Smooth muscle cell (in vitro differentiated cells): ENCODE measurements at regions not wholly inside any gene's neighbourhood (a gene's known extent, or its start where the extent isn't known, plus 50 kb on each side); places are given as distances from the start of the nearest gene placed in this dataset.

Source experiments
- DNase-seq: peaks from one replicate; lab custom pipeline; 2025; ENCODE audit not compliant: unreplicated experiment; lab: John Stamatoyannopoulos, UW
- H2AFZ ChIP-seq: fragments of 200-600 bp; sonication (generic); 2 replicates; pipeline ENCODE4 v1.6.0; 2016; ENCODE audit warnings: antibody characterized with exemption, low read depth, mild to moderate bottlenecking
- H3F3A ChIP-seq: fragments of 200-600 bp; sonication (generic); 2 replicates; pipeline ENCODE4 v1.6.0; 2017; ENCODE audit warnings: antibody characterized with exemption, low read depth
- H3K27ac ChIP-seq: fragments of 200-600 bp; sonication (generic); 2 replicates; pipeline ENCODE4 v1.5.1; 2016; ENCODE audit warnings: low read depth, mild to moderate bottlenecking
- H3K27me3 ChIP-seq: fragments of 200-600 bp; sonication (generic); 2 replicates; pipeline ENCODE4 v1.6.1; 2016; ENCODE audit warnings: low read depth, mild to moderate bottlenecking
- H3K36me3 ChIP-seq: fragments of 200-600 bp; sonication (generic); 2 replicates; pipeline ENCODE4 v1.5.1; 2016; ENCODE audit warnings: low read depth
- H3K4me1 ChIP-seq: fragments of 200-600 bp; sonication (generic); 2 replicates; pipeline ENCODE4 v1.5.1; 2016; ENCODE audit warnings: low read depth
- H3K4me2 ChIP-seq: fragments of 200-600 bp; sonication (generic); 2 replicates; pipeline ENCODE4 v1.6.0; 2016; ENCODE audit warnings: mild to moderate bottlenecking
- H3K4me3 ChIP-seq: fragments of 200-600 bp; sonication (generic); 2 replicates; pipeline ENCODE4 v1.5.1; 2016; ENCODE audit warnings: mild to moderate bottlenecking
- H3K79me2 ChIP-seq: fragments of 200-600 bp; sonication (generic); 2 replicates; pipeline ENCODE4 v1.6.0; 2016; ENCODE audit warnings: low read depth, mild to moderate bottlenecking
- H3K9ac ChIP-seq: fragments of 200-600 bp; sonication (generic); 2 replicates; pipeline ENCODE4 v1.6.0; 2016; ENCODE audit warnings: low read depth
- H3K9me3 ChIP-seq: fragments of 200-600 bp; sonication (generic); replicated peaks from 2 replicates; pipeline ENCODE4 v1.5.1; 2016; ENCODE audit warnings: low read depth
- H4K20me1 ChIP-seq: fragments of 200-600 bp; sonication (generic); 2 replicates; pipeline ENCODE4 v1.6.0; 2016; ENCODE audit warnings: low read depth
- CTCF ChIP-seq: fragments of 200-600 bp; sonication (generic); IDR thresholded peaks from 2 replicates; pipeline ENCODE4 v1.5.1; 2017; ENCODE audit warnings: borderline replicate concordance, mild to moderate bottlenecking, antibody characterized with exemption; ENCODE audit not compliant: insufficient read depth, poor library complexity, severe bottlenecking
- WGBS: methylation state at CpG from one replicate; pipeline ENCODE4 v1.1.7; 2016; ENCODE audit warnings: low lambda C conversion rate; 5-methylcytosine and 5-hydroxymethylcytosine counted together

- no peak overlapping the region for H3K9ac ChIP-seq
- H3K36me3 ChIP-seq, result no peaks in the 10 kb centered on the region
- H3K79me2 ChIP-seq, result no peaks in the 10 kb centered on the region
- no peaks in the 10 kb centered on the region for H4K20me1 ChIP-seq
- H3K27ac ChIP-seq, result no peak overlapping the region
- 91% methylated on average over 2 of the region's 2 CpGs for WGBS
- H2AFZ ChIP-seq, result no peak overlapping the region
- no peaks in the 10 kb centered on the region for H3F3A ChIP-seq
- H3K9me3 ChIP-seq, result no peaks in the 10 kb centered on the region
- no peak overlapping the region for H3K4me2 ChIP-seq
- no peak for TF ChIP-seq CTCF
- no peaks in the 10 kb centered on the region for H3K4me1 ChIP-seq
- no peak overlapping the region for H3K4me3 ChIP-seq
- H3K27me3 ChIP-seq, result no peaks in the 10 kb centered on the region
- DNase-seq, result no peak
These were observed 353.3 kb upstream of the LRP1B start for GRCh38 chr2:142484111-142484510.

- 90% methylated on average over 1 of the region's 1 CpG for WGBS
- Histone ChIP-seq H4K20me1 (no peaks in the 10 kb centered on the region), H3K9ac (no peak overlapping the region), H3K4me1 (no peaks in the 10 kb centered on the region), H2AFZ (no peak overlapping the region), H3K4me3 (no peak overlapping the region), H3K27ac (no peak overlapping the region), H3K27me3 (no peaks in the 10 kb centered on the region), H3K79me2 (no peaks in the 10 kb centered on the region), H3K4me2 (no peak overlapping the region), H3F3A (no peaks in the 10 kb centered on the region), H3K9me3 (no peaks in the 10 kb centered on the region), H3K36me3 (no peaks in the 10 kb centered on the region)
- no peak for TF ChIP-seq CTCF
- DNase-seq, result no peak
These were observed 352.8 kb upstream of the LRP1B start for GRCh38 chr2:142483653-142484052.

- Histone ChIP-seq H3K4me3 (no peak overlapping the region), H3K9me3 (no peaks in the 10 kb centered on the region), H3K79me2 (no peaks in the 10 kb centered on the region), H3K4me1 (no peaks in the 10 kb centered on the region), H3K4me2 (no peak overlapping the region), H2AFZ (no peak overlapping the region), H3K27ac (no peak overlapping the region), H3K36me3 (no peaks in the 10 kb centered on the region), H3K27me3 (no peaks in the 10 kb centered on the region), H3K9ac (no peak overlapping the region), H3F3A (no peaks in the 10 kb centered on the region), H4K20me1 (no peaks in the 10 kb centered on the region)
- no peak for TF ChIP-seq CTCF
- whole genome bisulfite sequencing, result 84% methylated on average over 2 of the region's 2 CpGs
- DNase-seq, result no peak
These were observed 347.4 kb upstream of the LRP1B start for GRCh38 chr2:142478206-142478605.

- H3K4me1 ChIP-seq, result no peaks in the 10 kb centered on the region
- no peak overlapping the region for H3K27ac ChIP-seq
- no peak overlapping the region for H3K9ac ChIP-seq
- H2AFZ ChIP-seq, result no peak overlapping the region
- H3K79me2 ChIP-seq, result no peaks in the 10 kb centered on the region
- no peaks in the 10 kb centered on the region for H3K9me3 ChIP-seq
- no peaks in the 10 kb centered on the region for H3K27me3 ChIP-seq
- H3K36me3 ChIP-seq, result no peaks in the 10 kb centered on the region
- no peak for TF ChIP-seq CTCF
- H3K4me2 ChIP-seq, result no peak overlapping the region
- no peak overlapping the region for H3K4me3 ChIP-seq
- no peaks in the 10 kb centered on the region for H4K20me1 ChIP-seq
- DNase-seq, result no peak
- 80% methylated on average over 1 of the region's 1 CpG for WGBS
- H3F3A ChIP-seq, result no peaks in the 10 kb centered on the region
These were observed 341.6 kb upstream of the LRP1B start for GRCh38 chr2:142472382-142472781.
